Glutamatergic neuron (in vitro differentiated cells): ENCODE measurements at regions not wholly inside any gene's neighbourhood (a gene's known extent, or its start where the extent isn't known, plus 50 kb on each side); places are given as distances from the start of the nearest gene placed in this dataset.

Source experiments
- DNase-seq: peaks from one replicate; pipeline ENCODE4 v3.0.0; 2022
- H3K27ac Mint-ChIP-seq: one replicate; pipeline ENCODE4 v1.8.0; 2020; ENCODE audit warnings: mild to moderate bottlenecking, mixed read lengths, inconsistent platforms; ENCODE audit not compliant: unreplicated experiment
- H3K27me3 Mint-ChIP-seq: one replicate; pipeline ENCODE4 v1.8.0; 2020; ENCODE audit warnings: mild to moderate bottlenecking, moderate library complexity, mixed read lengths, inconsistent platforms; ENCODE audit not compliant: unreplicated experiment
- H3K36me3 Mint-ChIP-seq: one replicate; pipeline ENCODE4 v1.8.0; 2020; ENCODE audit warnings: mild to moderate bottlenecking, mixed read lengths, inconsistent platforms; ENCODE audit not compliant: unreplicated experiment
- H3K4me1 Mint-ChIP-seq: one replicate; pipeline ENCODE4 v1.8.0; 2020; ENCODE audit warnings: mild to moderate bottlenecking, low read depth, mixed read lengths, inconsistent platforms; ENCODE audit not compliant: unreplicated experiment
- H3K4me3 Mint-ChIP-seq: one replicate; pipeline ENCODE4 v1.8.0; 2020; ENCODE audit warnings: mild to moderate bottlenecking, mixed read lengths, inconsistent platforms; ENCODE audit not compliant: unreplicated experiment
- H3K9me3 Mint-ChIP-seq: one replicate; pipeline ENCODE4 v1.8.0; 2020; ENCODE audit warnings: mild to moderate bottlenecking, moderate library complexity, mixed read lengths, inconsistent platforms; ENCODE audit not compliant: unreplicated experiment
- TF ChIP-seq, protein P1 (sequence below): fragments of 200-600 bp; sonication (generic); IDR thresholded peaks from one replicate; pipeline ENCODE4 v1.5.0; 2021; ENCODE audit not compliant: partially characterized antibody, unreplicated experiment

- Mint-ChIP-seq H3K27me3 (no peaks in the 10 kb centered on the region), H3K4me3 (no peak overlapping the region), H3K9me3 (peaks cover 3% of the 10 kb centered on the region), H3K36me3 (peaks cover 6% of the 10 kb centered on the region), H3K4me1 (peaks cover 5% of the 10 kb centered on the region), H3K27ac (no peak overlapping the region)
- DNase-seq: no peak
- TF ChIP-seq, protein P1, sequence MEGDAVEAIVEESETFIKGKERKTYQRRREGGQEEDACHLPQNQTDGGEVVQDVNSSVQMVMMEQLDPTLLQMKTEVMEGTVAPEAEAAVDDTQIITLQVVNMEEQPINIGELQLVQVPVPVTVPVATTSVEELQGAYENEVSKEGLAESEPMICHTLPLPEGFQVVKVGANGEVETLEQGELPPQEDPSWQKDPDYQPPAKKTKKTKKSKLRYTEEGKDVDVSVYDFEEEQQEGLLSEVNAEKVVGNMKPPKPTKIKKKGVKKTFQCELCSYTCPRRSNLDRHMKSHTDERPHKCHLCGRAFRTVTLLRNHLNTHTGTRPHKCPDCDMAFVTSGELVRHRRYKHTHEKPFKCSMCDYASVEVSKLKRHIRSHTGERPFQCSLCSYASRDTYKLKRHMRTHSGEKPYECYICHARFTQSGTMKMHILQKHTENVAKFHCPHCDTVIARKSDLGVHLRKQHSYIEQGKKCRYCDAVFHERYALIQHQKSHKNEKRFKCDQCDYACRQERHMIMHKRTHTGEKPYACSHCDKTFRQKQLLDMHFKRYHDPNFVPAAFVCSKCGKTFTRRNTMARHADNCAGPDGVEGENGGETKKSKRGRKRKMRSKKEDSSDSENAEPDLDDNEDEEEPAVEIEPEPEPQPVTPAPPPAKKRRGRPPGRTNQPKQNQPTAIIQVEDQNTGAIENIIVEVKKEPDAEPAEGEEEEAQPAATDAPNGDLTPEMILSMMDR: no peak
Observed at GRCh38 chr11:71198823-71199165, 53.6 kb downstream of the SHANK2 start.

DNA sequence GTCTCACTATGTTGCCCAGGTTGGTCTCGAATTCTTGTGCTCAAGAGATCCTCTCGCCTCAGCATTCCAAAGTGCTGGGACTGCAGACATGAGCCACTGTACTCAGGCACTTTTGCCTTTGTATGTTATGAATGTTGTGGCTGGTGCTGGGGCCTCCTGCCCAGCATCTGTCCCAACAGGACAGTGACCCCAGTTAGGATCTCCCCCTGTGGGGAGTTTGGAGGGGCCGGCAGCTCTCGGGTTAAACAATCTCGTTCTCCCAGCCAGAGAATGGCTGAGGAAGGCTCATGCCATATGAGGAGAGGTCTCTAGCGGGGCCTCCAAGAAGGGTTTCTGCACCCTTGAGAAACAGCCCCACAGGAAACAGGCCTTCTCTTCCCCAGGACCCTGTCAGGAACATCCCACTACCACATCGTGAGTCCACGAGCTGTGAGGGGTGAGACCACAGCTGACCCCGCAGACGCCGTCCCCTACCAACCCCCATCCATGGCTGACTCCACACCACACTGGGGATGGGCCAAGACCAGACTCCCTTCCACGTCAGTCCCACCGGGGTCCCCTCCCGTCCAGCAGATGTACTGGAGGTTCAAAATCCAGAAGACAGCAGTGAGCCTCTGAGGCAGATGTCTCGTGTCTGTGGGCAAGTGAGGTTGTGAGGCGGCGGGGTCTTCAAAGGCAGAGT lies 54.1 kb downstream of the SHANK2 start:
- no peaks in the 10 kb centered on the region for H3K27me3 Mint-ChIP-seq
- DNase-seq: no peak
- H3K4me3 Mint-ChIP-seq: no peak overlapping the region
- TF ChIP-seq, protein P1: no peak
- peaks cover 5% of the 10 kb centered on the region for H3K36me3 Mint-ChIP-seq
- H3K9me3 Mint-ChIP-seq: peaks cover 3% of the 10 kb centered on the region
- no peak overlapping the region for H3K27ac Mint-ChIP-seq
- peaks cover 5% of the 10 kb centered on the region for H3K4me1 Mint-ChIP-seq

- Mint-ChIP-seq H3K36me3 (no peaks in the 10 kb centered on the region), H3K9me3 (peaks cover 6% of the 10 kb centered on the region), H3K27ac (no peak overlapping the region), H3K27me3 (no peaks in the 10 kb centered on the region), H3K4me3 (no peak overlapping the region), H3K4me1 (peaks cover 5% of the 10 kb centered on the region)
- TF ChIP-seq, protein P1: no peak
- DNase-seq: no peak
Observed at GRCh38 chr11:71197096-71197495, 55.3 kb downstream of the SHANK2 start.

DNA sequence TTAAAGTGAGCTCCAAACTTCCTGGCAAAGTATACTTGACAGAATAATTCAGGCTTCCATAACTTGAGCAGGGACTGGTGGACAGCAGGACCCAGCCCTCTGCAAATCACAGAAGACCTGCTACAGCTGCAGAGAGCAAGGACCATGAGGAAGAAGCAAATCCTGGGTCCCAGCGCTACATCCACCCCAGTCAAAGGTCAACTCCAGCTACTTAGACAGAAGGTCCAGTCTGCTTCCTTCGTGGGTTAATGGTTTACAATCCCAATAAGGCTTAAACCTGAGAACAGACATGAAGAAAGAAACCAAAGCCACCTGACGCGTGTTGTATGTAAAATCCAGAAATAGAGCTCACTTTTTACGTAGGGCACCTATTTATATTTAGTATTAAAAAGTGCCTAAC lies 57.7 kb downstream of the SHANK2 start:
- Mint-ChIP-seq H3K27me3 (peaks cover 2% of the 10 kb centered on the region), H3K27ac (no peak overlapping the region), H3K4me1 (peaks cover 5% of the 10 kb centered on the region), H3K4me3 (no peak overlapping the region), H3K9me3 (peaks cover 5% of the 10 kb centered on the region), H3K36me3 (no peaks in the 10 kb centered on the region)
- TF ChIP-seq, protein P1: no peak
- DNase-seq: no peak

- Mint-ChIP-seq H3K27ac (no peak overlapping the region), H3K27me3 (peaks cover 2% of the 10 kb centered on the region), H3K36me3 (no peaks in the 10 kb centered on the region), H3K4me3 (no peak overlapping the region), H3K9me3 (peaks cover 8% of the 10 kb centered on the region), H3K4me1 (peaks cover 5% of the 10 kb centered on the region)
- no peak for DNase-seq
- TF ChIP-seq, protein P1: no peak
Observed at GRCh38 chr11:71193431-71193830, 58.9 kb downstream of the SHANK2 start.
